ENCODE measurements at regions not wholly inside any gene's neighbourhood (a gene's known extent, or its start where the extent isn't known, plus 50 kb on each side); places are given as distances from the start of the nearest gene placed in this dataset.

DNA sequence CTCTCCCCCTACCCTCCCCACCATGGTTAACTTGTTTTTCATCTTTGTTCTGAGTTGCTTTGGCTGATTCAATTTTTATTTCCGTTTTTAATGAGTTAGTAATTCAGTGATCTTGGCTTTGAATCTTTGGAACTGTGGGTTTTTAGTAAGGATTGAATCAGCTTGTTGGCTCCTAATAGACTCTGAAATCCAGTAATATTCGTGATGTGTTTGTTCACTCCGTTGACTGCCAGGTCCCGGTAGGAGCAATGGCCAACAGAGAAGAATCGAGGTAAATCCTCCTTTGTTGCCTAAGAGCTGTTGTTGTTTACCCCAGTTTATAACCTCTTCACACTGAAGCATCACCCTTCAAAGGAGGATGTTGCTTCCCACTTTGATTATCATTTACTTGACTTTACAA lies 92.7 kb downstream of the PCSK1 start:
- TF ChIP-seq, protein P1, sequence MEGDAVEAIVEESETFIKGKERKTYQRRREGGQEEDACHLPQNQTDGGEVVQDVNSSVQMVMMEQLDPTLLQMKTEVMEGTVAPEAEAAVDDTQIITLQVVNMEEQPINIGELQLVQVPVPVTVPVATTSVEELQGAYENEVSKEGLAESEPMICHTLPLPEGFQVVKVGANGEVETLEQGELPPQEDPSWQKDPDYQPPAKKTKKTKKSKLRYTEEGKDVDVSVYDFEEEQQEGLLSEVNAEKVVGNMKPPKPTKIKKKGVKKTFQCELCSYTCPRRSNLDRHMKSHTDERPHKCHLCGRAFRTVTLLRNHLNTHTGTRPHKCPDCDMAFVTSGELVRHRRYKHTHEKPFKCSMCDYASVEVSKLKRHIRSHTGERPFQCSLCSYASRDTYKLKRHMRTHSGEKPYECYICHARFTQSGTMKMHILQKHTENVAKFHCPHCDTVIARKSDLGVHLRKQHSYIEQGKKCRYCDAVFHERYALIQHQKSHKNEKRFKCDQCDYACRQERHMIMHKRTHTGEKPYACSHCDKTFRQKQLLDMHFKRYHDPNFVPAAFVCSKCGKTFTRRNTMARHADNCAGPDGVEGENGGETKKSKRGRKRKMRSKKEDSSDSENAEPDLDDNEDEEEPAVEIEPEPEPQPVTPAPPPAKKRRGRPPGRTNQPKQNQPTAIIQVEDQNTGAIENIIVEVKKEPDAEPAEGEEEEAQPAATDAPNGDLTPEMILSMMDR (IDR thresholded peaks at IDR 0.05): no peak
- TF ChIP-seq CEBPB (IDR thresholded peaks at IDR 0.05) (no peak), POLR2A (IDR thresholded peaks at IDR 0.05; ENCODE audit: low read length) (no peak), NPAS2 (CRISPR knock-in tag; IDR thresholded peaks at IDR 0.05; ENCODE audit: borderline replicate concordance) (no peak), HOXA7 (CRISPR knock-in tag; IDR thresholded peaks at IDR 0.05) (no peak), EHMT2 (IDR thresholded peaks at IDR 0.05; ENCODE audit: low read depth) (no peak), MAFK (IDR thresholded peaks at IDR 0.05; ENCODE audit: partially characterized antibody) (no peak), SREBF2 (IDR thresholded peaks at IDR 0.05) (no peak), EP300 (IDR thresholded peaks at IDR 0.05) (no peak), SMC3 (IDR thresholded peaks at IDR 0.05) (no peak), BHLHE40 (IDR thresholded peaks at IDR 0.05; ENCODE audit: low read depth, low read length) (no peak)
- TF ChIP-seq, protein P2, sequence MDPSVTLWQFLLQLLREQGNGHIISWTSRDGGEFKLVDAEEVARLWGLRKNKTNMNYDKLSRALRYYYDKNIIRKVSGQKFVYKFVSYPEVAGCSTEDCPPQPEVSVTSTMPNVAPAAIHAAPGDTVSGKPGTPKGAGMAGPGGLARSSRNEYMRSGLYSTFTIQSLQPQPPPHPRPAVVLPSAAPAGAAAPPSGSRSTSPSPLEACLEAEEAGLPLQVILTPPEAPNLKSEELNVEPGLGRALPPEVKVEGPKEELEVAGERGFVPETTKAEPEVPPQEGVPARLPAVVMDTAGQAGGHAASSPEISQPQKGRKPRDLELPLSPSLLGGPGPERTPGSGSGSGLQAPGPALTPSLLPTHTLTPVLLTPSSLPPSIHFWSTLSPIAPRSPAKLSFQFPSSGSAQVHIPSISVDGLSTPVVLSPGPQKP (IDR thresholded peaks at IDR 0.05; ENCODE audit: low read depth, low read length): no peak
- TF ChIP-seq, protein P3, sequence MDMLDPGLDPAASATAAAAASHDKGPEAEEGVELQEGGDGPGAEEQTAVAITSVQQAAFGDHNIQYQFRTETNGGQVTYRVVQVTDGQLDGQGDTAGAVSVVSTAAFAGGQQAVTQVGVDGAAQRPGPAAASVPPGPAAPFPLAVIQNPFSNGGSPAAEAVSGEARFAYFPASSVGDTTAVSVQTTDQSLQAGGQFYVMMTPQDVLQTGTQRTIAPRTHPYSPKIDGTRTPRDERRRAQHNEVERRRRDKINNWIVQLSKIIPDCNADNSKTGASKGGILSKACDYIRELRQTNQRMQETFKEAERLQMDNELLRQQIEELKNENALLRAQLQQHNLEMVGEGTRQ (IDR thresholded peaks at IDR 0.05): no peak
- TF ChIP-seq, protein P4, sequence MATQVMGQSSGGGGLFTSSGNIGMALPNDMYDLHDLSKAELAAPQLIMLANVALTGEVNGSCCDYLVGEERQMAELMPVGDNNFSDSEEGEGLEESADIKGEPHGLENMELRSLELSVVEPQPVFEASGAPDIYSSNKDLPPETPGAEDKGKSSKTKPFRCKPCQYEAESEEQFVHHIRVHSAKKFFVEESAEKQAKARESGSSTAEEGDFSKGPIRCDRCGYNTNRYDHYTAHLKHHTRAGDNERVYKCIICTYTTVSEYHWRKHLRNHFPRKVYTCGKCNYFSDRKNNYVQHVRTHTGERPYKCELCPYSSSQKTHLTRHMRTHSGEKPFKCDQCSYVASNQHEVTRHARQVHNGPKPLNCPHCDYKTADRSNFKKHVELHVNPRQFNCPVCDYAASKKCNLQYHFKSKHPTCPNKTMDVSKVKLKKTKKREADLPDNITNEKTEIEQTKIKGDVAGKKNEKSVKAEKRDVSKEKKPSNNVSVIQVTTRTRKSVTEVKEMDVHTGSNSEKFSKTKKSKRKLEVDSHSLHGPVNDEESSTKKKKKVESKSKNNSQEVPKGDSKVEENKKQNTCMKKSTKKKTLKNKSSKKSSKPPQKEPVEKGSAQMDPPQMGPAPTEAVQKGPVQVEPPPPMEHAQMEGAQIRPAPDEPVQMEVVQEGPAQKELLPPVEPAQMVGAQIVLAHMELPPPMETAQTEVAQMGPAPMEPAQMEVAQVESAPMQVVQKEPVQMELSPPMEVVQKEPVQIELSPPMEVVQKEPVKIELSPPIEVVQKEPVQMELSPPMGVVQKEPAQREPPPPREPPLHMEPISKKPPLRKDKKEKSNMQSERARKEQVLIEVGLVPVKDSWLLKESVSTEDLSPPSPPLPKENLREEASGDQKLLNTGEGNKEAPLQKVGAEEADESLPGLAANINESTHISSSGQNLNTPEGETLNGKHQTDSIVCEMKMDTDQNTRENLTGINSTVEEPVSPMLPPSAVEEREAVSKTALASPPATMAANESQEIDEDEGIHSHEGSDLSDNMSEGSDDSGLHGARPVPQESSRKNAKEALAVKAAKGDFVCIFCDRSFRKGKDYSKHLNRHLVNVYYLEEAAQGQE (IDR thresholded peaks at IDR 0.05): no peak

Measured in A549 (cell line).